DMS53 treated with DMSO at 0.1 percent for 48 hours (cell line): ENCODE measurements at regions not wholly inside any gene's neighbourhood (a gene's known extent, or its start where the extent isn't known, plus 50 kb on each side); places are given as distances from the start of the nearest gene placed in this dataset.
A peak's percentile ranks its signal among the peaks of the same experiment; 100 is the strongest.

Experiments
- DNase-seq: peaks from one replicate; lab custom pipeline; 2025; ENCODE audit not compliant: unreplicated experiment; lab: John Stamatoyannopoulos, UW

DNA sequence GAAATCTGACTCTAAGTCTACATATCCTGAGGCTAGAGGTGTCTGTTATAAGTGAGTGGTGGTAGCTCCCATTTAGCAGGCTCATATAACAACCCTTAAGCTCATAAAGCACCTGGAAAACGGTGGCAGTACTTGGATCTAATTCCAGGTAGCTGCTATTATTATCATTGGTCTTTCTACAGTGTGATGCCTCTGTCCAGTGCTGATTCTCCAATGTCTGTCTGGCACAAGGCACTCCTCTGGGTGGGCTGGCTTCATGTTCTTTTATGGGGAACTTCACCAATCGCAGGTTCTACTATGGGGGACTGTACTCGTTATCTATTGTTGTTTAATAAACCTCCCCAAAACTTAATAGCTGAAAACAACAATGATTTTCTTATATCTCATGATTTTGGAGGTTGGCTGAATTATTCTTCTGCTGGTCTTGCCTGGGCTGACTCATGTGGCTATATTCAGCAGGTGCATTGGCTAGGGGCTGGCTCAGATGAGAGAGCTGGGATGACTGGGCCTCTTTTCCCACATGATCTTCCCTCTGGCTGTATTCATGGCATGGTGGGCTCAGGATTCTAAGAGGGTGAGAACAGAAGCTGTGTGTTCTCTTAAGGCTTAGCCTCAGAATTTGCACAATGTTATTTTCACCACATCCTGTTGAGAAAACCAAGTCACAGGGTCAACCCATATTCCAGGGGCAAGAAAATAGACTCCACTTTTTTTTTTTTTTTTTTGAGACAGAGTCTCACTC lies 93.0 kb upstream of the PCGF5 start:
- no peak for DNase-seq

DNA sequence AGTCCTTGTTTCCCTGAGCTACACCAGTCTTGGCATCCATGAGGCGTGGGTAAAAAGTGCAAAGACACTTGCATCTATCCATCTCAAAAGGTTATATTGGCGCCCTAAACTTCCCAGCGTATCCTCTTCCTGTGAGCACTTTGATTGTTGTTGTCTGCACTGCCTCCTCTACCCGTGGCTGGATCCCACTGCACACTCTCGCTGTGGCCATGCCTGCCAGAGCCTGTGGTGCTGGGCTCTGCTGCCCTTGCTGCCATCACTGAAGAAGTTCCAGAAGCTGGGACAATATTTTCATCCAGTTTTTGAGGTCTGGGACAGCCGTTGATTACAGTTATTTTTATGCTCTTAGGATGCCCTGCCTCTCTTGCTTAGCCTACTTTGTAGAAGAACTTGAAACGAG lies 85.3 kb upstream of the PCGF5 start:
- no peak for DNase-seq

DNA sequence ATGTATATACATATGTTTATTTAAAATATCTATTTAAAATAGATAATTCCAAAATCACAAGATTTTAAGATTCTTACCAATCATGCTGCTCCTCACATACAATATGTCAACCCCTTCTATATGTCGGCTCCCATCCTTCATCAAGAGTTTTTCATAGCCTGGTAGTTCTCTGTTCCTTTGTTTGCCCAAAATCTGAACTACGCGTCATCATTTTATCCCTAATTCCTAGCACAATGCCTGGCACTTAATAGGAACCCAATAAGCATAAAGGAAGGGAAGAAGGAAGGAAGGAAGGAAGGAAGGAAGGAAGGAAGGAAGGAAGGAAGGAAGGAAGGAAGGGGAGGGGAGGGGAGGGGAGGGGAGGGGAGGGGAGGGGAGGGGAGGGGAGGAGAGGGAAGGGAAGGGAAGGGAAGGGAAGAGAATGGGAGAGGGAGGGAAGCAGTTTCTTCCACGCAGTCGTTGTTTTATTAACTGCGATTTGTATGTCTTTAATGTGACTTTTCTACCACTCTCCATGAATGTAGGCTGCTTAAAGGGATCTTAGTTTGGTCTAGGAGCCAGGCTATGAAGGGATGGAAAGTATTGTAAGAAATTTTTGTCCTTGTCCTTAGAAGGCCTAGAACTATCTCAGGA lies 83.3 kb upstream of the PCGF5 start:
- DNase-seq = no peak

DNA sequence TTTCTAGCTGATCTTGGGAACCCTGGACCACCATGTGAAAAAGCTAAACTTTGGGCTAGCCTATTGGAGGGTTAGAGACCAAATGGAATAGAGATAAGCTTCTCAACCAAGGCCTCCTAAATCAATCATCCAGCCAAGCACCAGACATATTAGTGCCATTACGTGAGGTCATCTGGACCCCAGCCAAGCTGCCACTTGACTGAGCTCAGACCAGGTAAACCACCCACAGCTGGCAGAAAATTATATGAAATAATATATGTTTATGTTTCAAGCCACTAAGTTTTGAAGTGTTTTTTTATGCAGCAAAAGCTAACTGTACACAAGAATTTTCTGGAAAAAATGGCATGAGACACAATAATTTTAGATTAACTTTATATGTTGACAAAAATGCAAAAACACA lies 82.6 kb upstream of the PCGF5 start:
- peak; percentile 88 for DNase-seq

DNA sequence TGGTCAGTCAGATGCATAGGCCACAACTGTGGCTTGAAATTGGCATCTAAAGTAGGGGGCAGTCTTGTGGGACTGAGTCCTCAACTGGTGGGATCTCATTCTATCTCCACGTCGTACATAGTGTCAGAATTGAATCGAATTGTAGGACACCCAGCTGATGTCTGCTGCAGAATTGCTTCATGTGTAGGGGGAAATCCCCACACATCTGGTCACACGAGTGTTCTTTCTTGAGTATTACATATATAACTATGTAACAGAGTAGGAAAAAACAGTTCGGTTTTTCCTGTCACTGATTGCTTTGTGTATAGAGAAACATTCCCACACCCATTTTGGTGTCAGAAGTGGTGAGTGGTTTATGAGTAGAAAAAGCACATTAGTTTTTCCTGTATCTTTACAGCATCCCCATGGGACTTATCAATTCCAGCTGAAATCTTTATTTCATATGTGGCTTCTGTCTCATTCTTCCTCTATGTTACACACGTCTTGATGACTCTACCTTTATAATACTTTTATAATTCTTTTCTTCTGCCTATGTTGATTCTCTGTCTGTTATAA lies 79.4 kb upstream of the PCGF5 start:
- no peak for DNase-seq

DNA sequence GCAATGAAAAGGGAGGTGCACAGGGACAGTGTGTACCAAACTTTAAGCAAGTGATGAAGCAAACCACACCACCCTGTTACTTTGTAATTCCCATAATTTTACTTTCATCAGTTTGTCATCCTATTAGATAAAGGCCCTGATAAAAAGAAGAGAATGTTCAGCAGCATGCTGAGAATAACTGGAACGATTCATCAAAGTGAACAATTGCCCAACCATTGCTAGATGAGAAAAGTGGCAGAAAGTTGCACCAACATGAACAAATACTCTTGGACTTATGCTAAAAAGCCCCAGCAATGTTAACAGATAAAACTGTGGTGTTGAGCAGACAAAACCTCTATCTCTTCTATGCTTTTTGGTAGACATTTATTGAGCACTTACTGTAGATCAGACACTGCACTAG lies 75.5 kb upstream of the PCGF5 start:
- no peak for DNase-seq

DNA sequence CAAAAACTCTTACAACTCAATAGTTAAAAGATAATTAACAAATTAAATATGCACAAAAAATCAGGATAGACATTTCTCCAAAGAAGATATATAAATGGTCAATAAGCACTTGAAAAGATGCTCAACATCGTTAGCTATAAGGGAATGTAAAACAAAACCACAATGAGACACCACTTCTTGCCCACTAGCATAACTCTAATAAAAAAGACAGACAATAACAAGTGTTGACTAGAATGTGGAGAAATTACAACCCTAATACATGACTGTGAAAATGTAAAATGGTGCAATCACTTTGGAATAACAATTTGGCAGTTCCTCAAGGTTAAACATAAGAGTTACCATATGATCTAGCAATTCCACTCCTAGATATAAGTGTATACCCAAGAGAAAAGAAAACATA lies 74.3 kb upstream of the PCGF5 start:
- DNase-seq = no peak

DNA sequence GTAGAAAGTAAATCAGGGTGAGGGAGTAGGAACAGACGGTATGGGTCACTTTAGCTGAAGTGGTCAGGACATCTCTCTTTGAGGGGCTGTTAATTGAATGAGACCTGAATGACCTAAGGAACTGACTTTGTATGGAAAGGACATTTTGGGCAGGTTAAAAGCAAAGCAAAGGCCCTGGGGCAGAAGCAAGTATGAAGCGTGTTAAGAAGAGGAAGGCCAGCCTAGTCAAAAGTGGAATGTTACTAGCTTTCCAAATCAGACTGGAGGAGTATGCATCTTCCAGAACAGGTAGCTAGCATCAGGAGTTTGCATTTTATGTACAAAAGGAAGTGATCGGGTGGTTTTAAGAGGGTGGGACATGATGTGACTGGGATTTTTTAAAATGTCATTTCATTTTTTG lies 70.9 kb upstream of the PCGF5 start:
- no peak for DNase-seq

DNA sequence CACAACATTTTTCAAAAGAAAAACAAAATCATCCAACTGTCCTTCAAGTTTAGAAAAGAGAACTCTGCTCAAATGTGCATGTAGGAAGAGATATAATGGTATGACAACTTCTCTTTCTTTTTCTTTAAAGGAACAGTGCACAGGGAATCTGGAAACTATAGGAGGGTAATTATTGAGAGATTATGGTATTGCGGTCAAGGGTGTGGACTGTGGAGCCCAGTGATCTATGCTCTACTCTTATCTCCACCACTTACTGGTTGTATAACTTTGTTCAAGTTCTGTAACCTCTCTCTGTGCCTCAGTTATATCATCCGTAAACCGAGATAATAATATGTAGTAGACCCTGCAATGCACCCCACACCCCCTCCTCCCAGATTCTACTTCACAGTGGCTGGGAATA lies 69.8 kb upstream of the PCGF5 start:
- DNase-seq = no peak

DNA sequence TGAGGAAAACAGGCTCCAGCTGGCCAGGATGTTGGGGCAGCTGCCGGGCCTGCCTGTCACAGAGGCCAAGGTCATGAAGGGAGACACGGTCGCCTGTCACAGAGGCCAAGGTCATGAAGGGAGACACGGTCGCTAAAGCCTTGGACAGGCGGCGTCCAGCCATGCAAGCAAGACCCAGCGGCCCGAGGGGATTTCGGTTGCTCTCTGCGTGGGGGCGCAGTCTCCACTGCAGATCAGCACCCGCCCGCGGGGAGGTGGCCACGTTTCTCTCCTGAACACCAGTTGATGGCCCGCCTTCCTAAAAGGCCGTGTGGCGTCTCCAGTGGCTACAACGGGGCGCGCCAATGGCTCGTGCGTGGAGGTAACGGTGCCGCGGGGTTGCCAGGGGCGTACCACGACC lies 67.0 kb upstream of the PCGF5 start:
- DNase-seq = no peak

DNA sequence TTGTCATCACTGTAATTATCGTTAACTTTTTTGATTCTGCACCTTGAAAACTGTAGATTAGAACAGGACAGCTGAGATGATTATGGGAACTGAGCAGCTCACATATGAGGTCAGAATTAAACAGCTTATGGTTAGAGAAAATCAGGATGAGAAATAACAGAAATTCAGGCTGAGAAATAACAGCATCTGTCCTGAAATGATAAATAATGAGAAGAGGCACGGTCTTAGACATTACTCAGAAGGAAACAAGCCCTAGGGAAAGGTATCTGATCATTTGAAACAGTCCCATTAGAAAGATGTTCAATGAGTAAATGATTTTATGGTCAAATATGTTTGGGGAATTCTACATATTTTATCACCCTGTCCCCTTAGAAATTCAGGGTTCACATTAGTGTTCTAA lies 65.6 kb upstream of the PCGF5 start:
- no peak for DNase-seq

DNA sequence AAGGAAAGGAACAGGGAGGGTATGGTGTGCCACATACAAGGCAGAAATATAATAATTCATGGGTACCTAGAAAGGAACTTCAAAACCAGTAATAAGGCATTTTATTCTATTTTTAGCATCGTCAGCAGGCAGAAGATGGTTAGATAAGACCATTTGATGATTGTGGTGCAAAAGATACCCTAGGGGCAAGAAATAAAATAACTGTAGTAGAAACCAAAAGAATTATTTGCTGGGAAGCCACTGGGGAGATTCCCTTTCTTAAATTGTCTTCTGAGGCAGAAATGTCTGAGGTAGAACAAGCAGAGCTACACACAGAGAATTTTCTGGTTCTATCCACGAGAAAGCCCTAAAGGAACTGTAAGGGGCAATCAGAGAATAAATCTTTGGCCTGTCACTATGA lies 64.3 kb upstream of the PCGF5 start:
- no peak for DNase-seq

DNA sequence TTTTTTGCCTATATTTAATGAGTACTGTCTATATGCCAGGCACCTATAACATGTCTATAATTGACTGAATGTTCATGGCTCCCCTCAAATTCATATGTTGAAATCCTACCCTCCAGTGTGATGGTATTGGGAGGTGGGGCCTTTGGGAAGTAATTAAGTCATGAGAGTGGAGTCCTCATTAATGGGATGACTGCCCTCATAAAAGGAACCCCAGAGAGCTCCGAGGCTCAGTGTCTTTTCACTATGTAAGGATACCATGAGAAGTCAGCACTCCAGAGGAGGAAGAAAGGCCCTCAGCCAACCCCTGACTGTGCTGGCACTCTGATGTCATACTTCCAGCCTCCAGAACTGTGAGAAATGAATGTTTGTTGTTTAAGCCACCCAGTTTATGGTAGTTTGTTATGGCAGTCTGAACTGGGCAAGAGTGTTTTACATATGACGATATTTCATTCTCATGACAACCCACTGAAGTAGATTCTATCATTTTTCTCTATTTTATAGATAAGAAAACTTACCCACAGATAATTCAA lies 61.1 kb upstream of the PCGF5 start:
- no peak for DNase-seq

DNA sequence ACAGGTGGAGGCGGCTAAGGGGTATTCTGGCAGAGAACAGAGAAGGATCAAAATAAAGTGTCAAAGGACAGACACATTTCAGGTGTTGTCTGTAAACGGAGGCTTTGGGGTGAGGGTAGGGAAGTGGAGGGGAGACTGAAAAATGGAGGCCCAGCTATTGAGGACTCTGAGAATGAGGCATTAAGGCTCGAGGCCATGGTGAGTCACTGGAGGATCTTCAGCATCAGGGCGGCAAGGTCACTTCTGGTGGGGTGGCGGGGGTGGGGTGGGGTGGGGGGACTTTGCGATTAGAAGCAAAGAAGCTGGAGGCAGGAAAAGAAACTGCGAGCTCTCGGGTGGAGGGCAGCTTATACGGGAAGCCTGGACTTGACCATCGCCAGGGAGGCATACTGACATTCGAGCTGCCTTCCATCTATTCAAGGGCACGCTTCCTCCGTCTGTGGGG lies 58.4 kb upstream of the PCGF5 start:
- peak; percentile 41 for DNase-seq

DNA sequence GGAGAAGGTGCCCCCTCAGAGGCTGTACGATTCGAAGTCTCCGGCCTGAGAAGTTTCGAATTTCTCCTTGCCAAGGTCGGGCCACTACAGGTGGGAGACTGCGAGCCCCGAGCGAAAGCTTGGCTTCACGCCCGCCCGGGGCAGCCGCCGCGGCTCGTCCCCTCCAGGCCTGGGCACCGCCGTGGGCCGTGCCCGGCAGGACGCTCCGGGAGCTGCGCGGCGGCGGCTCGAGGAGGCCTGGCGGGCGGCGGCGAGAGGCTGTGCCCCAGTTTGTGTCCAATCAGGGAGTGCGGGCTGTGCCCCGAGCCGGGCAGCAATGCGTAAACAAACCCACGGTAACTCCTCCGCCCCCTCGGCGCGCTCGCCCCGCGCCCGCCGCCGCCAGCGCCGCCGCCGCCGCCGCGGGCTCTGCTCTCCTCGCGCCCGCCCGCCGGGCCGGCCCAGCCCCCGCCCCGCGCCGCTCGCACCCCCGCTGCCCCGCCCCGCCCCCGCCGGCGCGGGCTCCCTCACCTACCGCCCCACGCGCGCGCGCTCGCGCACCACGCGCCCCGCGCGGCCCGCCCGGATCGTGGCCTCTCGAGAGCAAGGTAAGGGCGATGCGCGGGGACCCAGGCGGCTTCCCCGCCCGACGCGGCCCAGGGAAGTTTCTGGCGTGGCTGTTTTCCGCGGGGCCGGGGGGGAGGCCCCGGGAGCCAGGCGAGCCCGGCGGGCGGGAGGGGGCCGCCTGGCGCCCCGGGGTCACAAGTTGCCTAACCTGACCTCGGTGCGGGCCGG lies 57.8 kb upstream of the PCGF5 start:
- DNase-seq = peak; percentile 43

DNA sequence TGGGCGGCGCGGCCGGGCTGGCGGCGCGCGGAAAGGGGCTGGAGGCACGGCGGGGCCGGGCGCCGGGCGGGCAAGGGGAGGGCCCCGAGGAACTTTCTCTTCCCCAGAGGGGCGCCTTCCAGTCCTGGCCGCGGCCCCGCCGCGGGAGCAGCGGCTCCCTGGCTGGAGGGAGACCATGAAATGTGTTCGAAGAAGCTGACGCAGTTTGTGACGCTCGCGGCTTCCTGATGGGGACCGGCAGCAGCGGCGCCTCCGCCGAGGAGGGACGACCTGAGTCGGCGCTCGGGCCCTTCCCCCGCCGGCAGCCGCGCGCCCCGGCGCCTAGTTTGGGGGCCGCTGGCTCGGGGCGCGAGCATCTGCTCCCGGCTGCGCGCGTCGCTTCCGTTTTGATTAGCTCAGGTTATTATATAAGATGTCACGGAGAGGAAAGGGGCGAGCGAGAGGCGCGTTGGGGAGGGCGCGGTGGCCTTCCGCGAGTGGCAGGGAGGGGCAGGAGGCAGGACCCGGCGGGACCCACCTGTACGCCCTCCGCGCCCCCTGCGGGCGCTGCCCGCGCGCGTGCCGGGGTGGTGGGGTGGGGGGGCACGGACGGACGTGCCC lies 57.1 kb upstream of the PCGF5 start:
- peak; percentile 42 for DNase-seq

DNA sequence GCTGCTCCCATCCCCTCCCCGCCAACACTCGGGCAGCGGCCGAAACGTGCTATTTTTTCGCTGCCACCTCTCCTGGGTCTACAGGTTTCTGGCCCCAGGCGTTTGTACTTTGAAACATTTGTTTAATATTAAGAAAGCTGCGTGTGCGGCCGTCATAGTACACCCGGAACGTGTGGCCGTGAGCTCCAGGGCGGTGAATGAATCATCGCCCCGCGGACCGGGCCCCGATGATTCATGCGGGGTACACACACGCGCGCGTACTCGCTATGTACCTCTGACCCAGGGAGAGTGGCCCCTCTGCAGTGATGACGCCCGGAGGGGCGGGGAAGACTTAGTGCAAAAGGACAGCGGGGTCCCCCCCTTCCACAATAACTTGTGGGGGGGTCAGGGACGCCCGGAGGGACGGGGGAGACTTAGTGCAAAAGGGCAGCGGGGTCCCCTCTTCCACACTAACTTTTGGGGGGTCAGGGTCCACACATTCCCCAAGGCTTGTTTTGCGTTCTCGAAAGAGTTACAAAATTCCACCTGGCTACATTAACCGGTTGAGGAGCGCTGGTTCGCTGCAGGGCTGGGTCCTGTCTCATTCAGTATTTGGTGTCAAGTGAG lies 56.5 kb upstream of the PCGF5 start:
- peak; percentile 42 for DNase-seq

DNA sequence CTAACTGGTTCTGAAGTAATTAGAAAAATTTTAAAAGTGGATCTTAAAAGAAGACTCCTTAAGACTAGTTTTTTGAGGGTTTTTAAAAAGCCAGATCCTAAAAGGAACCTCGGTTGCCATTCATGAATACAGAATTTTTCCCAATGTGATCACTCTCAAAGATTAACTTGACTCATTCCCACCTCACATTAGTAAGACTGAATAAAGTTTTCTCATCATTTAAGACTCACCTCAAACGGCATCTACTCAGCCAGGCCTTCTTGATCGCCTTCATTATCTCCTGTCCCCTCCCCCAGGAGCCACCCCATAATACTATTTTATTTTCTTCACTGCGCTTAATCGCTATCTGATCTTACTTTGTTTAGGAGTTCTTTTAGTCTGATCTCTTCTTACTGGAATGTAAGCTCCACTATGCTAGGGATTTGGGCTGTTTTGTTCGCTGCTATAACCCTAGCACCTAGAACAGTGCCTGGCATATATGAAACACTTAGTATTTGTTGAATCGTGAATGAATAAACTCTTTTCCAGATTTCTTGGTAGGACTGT lies 55.9 kb upstream of the PCGF5 start:
- no peak for DNase-seq

DNA sequence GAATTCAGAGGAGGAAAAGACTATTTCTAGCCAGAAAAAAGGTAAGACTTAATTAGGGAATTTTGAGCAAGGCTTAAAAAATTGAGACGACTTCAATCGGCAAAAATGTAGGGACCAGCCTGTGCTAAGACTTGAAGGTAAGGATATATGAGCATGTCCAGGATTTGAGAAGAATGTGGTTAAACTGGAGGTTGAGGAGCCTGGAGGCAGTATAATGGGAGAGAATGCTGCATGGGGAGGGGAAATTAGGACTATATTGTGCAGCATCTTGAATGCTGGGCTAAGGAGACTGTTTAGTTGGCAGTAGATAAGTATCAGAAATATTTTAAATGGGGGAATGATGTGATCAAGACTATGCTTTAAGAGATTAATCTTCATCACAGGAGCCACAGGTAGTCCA lies 53.1 kb upstream of the PCGF5 start:
- DNase-seq = no peak

DNA sequence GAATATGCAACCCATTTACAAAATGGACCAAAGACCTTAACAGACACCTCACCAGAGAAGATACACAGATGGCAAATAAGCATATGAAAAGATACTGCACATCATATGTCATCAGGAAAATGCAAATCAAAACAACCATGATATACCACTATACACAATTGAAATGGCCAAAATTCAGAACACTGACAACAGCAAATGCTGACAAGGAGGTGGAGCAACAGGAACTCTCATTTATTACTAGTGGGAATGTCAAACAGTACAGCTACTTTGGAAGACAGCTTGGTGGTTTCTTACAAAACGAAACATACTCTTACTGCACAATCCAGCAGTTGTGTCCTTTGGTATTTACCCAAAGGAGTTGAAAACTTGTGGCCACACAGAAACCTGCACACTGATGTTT lies 50.0 kb upstream of the PCGF5 start:
- no peak for DNase-seq
